Stimulated activated effector memory CD8-positive, alpha-beta T cell treated with anti-CD3 and anti-CD28 coated beads, Interleukin-12 subunit alpha, Interleukin-12 subunit beta, amount 100 ng/mL, for 72 hours (primary cell): ENCODE measurements at regions not wholly inside any gene's neighbourhood (a gene's known extent, or its start where the extent isn't known, plus 50 kb on each side); places are given as distances from the start of the nearest gene placed in this dataset.
A peak's percentile ranks its signal among the peaks of the same experiment; 100 is the strongest.
"Not testable (repeated sequence)": the region's sequence is repeated elsewhere in the genome, so short reads cannot be mapped to it uniquely, and the experiment has no call there.

Experiments
- ATAC-seq: fragments of 150-1000 bp; cut with Tn5 transposase; 2 replicates; pipeline ENCODE4 v1.10.0; 2021
- DNase-seq, 2 donors: peaks; one replicate each; pipeline ENCODE4 v3.0.0; 2021 to 2022; ENCODE audit warnings: low spot score in 2 of 2
- H3K27ac Mint-ChIP-seq: one replicate; pipeline ENCODE4 v1.8.0; 2022; ENCODE audit warnings: mild to moderate bottlenecking, mixed read lengths
- H3K36me3 Mint-ChIP-seq: one replicate; pipeline ENCODE4 v1.8.0; 2022; ENCODE audit warnings: mild to moderate bottlenecking, mixed read lengths
- H3K4me1 Mint-ChIP-seq: one replicate; pipeline ENCODE4 v1.8.0; 2022; ENCODE audit warnings: mixed read lengths
- H3K4me3 Mint-ChIP-seq: one replicate; pipeline ENCODE4 v1.8.0; 2022; ENCODE audit warnings: mild to moderate bottlenecking, mixed read lengths
- H3K9me3 Mint-ChIP-seq: one replicate; pipeline ENCODE4 v1.8.0; 2022; ENCODE audit warnings: mixed read lengths

DNA sequence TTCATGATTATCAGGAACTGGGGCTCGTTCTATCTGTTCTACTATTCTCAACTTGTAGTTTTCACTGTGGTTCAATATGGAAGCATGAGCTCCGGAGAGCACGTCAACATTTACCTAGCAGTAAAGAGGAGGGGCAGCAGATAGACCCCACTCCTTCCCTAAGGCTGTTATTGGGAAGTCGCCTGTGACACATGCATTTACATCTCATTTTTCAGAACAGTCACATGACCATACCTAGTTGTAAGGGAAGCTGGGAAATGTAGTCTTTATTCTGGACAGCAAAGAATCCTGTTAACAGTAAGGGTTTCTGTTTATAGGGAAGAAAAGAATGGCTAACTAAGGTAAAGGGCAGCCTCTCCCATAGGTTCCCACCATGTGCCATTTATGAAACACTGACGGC lies 158.3 kb downstream of the ZFP64 start:
- Mint-ChIP-seq H3K36me3 (no peaks in the 10 kb centered on the region), H3K4me1 (peaks cover 22% of the 10 kb centered on the region), H3K9me3 (no peaks in the 10 kb centered on the region), H3K27ac (no peak overlapping the region), H3K4me3 (no peak overlapping the region)
- no peak for DNase-seq
- no peak for ATAC-seq

DNA sequence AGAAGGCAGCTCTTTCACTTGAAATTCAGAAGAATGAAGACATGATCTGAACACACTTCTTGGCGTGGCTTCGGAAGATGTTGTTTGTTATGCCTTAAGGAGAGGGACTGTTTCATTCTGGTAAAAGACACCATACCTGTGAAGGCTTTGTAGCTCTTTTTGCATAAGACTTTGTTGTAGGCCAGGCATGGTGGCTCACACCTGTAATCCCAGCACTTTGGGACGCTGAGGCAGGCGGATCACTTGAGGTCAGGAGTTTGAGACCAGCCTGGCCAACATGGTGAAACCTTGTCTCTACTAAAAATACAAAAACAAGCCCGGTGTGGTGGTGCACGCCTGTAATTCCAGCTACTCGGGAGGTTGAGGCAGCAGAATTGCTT lies 159.3 kb downstream of the ZFP64 start:
- DNase-seq, H3K9me3 Mint-ChIP-seq, H3K36me3 Mint-ChIP-seq, ATAC-seq: not testable (repeated sequence)
- Mint-ChIP-seq H3K27ac (peak overlapping the region; percentile 89), H3K4me1 (peaks cover 22% of the 10 kb centered on the region), H3K4me3 (peak overlapping the region; percentile 45)

DNA sequence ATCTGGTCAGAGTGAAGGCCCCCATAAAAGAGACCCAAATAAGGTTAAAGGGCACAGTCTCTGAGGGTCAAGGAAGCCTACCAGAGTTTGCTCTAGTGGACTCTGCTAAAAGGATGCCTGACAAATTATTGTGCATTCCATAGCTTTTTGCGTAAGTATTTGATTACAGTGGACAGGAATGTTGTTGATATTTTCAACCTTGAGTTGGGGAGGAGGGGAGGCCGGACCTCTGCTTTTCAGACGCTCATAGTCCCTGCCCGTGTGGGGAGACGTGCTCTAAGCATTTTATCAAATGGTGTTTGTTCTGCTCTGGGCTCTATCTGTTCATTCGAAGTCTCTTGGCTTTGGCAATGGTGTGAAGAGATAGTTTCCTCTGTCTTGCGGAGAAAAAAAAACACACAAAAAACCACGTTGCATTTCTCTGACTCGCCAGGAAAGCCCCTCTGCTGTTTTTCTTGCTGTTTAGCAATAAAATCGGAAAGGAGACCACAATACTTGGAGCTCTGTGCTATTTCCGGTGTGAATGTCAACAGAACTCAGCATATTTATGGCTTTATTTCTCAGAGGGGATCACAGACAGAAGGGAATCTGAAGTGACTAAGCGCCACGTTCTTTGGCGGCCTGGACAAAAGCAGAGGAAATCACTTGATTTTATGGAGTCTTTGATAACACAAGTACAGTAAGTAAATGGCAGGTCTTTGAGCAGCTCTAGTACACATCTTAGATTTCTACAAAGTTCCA lies 159.8 kb downstream of the ZFP64 start:
- Mint-ChIP-seq H3K9me3 (no peaks in the 10 kb centered on the region), H3K36me3 (no peaks in the 10 kb centered on the region), H3K4me1 (peaks cover 22% of the 10 kb centered on the region), H3K27ac (peak overlapping the region; percentile 89), H3K4me3 (peak overlapping the region; percentile 45)
- ATAC-seq (peak; percentile 91), DNase-seq (peak; percentile 14 to 67)

DNA sequence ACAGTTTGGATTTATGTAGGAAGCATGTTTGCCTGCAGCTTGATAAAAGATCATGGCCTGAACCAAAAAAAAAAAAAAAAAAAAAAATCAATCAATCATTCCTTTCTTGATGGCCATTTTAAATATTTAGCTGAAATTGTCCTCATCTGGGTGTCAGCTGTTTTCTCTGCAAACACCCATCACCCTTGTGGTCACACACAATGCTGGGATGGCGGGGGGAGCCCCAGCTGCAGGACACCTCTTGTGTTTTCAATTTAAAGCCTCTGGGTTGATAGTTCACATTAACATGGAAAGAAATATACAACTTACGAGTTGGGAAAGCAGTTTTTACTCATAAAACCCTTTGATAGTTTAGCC lies 160.4 kb downstream of the ZFP64 start:
- DNase-seq, result no peak
- no peak for ATAC-seq
- Mint-ChIP-seq H3K9me3 (no peaks in the 10 kb centered on the region), H3K4me1 (peaks cover 22% of the 10 kb centered on the region), H3K36me3 (no peaks in the 10 kb centered on the region), H3K27ac (peak overlapping the region; percentile 89), H3K4me3 (peak overlapping the region; percentile 45)

DNA sequence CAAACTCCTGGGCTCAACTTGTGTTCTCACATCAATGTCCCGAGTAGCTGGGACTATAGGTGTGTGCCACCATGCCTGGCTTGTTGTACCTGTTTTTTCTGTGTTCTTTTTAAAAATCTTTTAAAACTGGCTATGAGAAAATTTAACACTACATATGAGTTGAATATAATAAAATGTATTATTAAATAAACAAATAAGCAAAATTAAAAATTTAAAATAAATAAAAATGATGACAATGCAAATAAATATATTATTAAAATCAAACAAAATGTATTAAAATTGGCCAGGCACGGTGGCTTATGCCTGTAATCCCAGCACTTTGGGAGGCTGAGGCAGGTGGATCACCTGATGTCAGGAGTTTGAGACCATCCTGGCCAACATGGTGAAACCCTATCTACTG lies 162.4 kb downstream of the ZFP64 start:
- DNase-seq, ATAC-seq, H3K4me3 Mint-ChIP-seq, H3K36me3 Mint-ChIP-seq, H3K27ac Mint-ChIP-seq, H3K9me3 Mint-ChIP-seq: not testable (repeated sequence)
- H3K4me1 Mint-ChIP-seq, result peaks cover 22% of the 10 kb centered on the region

DNA sequence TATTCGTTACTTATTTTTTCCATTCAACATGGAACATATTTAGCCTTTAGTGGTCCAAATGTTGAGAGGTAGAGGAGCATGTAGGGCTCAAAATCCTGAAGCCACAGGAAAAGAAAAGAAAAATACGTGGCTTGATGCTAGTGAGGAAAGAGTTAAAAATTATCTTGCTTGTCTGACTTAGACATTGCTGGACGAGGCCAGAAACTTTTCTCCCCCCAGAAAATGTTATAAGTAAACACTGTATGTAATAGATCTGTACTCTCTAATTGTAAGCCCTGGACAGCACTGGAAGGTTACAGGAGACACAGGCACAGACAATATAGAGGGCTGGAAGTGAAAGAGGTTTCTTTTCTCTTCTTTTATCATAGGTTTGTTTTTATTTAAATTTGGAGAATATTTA lies 165.6 kb downstream of the ZFP64 start:
- DNase-seq (no peak), ATAC-seq (no peak)
- Mint-ChIP-seq H3K4me3 (no peak overlapping the region), H3K36me3 (no peaks in the 10 kb centered on the region), H3K27ac (no peak overlapping the region), H3K4me1 (peaks cover 7% of the 10 kb centered on the region), H3K9me3 (no peaks in the 10 kb centered on the region)

DNA sequence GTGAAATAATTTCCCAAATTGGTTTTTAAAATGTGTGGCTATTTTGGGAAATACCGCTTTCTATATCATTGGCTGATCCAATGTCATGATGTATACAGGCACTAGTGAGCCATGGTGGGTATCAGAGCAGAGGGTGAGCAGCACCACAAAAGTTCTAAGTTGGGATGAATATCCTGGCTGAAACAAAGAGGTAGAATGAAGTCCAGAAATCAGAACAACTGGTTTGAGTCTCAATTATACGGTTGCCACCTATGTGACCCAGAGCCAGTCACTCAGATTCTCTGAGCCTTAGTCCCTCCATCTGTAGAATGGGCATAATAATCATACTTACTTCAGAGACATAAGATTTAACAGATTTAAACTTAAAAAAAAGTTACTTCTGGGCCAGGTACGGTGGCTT lies 172.3 kb downstream of the ZFP64 start:
- DNase-seq (no peak), ATAC-seq (no peak)
- Mint-ChIP-seq H3K27ac (no peak overlapping the region), H3K4me1 (no peaks in the 10 kb centered on the region), H3K4me3 (no peak overlapping the region), H3K9me3 (no peaks in the 10 kb centered on the region), H3K36me3 (no peaks in the 10 kb centered on the region)

DNA sequence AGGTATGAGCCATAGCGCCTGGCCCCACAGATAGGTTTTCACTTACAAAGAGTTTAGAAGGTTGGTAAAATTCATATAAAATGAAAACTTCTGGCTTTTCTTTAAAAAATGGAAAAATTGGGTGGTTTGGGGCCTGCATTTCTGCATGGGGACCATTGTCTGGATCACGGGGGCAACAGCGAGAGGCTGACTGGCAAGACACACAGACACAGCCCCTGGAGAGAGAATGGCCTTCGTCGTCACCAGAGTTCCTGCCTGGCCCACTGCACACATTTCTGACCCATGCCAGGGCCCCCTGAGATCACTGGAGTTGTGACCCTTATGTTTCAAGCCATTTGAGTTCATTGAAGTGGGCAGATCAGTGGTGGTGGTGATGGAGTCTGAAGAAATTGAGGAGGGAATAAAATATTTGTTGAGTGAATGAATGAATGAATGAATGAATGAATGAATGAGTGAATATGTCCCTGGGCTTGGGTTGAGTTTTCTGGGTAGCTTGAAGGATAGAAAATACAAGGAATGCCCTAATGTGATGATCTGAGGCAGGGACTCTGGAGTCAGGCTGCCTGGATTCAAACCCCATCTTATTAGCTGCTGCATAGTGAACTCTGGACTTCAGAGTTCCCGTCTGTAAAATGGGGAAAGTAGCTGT lies 173.8 kb downstream of the ZFP64 start:
- Mint-ChIP-seq H3K9me3 (no peaks in the 10 kb centered on the region), H3K4me1 (no peaks in the 10 kb centered on the region), H3K4me3 (no peak overlapping the region), H3K36me3 (no peaks in the 10 kb centered on the region), H3K27ac (no peak overlapping the region)
- ATAC-seq (no peak), DNase-seq (no peak)

DNA sequence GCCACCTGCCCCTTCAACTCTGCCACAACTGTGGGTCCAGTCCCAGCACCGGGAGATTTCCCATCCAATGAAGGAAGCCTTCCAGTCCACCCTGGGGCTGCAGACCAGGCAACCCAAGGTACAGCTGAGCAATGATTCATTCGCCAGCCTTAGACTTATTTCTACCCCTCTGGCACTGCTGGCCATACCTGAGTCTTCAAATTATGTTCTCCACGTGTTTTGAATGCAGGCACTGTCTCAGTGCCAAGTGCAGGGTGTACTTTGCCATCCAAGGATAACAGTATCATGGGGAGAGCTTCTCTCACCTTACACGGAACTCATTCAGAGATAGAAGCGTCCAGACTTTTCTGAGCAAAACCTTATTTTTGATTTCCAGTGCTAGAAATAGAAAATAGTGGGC lies 175.6 kb downstream of the ZFP64 start:
- ATAC-seq, result no peak
- Mint-ChIP-seq H3K4me3 (no peak overlapping the region), H3K27ac (no peak overlapping the region), H3K36me3 (no peaks in the 10 kb centered on the region), H3K4me1 (no peaks in the 10 kb centered on the region), H3K9me3 (peaks cover 5% of the 10 kb centered on the region)
- no peak for DNase-seq

DNA sequence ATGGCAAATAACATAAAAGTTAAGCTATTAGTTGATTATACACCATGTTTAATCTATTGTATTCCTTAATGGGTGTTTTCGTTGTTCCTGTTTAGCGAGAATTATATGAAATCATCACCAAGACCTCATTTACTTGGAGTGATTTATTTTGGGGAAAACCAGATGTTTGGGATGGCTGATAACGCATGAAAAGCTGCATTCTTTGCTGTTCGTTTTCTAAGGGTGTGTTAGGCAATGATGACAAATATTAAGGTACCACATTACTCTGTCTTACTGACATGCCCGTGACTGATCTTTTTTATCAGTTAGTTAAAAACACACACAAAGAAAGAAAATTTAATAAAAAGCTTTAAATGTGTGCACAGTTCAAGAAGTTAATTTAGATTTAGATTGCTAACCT lies 176.4 kb downstream of the ZFP64 start:
- ATAC-seq (no peak), DNase-seq (no peak)
- Mint-ChIP-seq H3K4me3 (no peak overlapping the region), H3K4me1 (no peaks in the 10 kb centered on the region), H3K27ac (no peak overlapping the region), H3K9me3 (peaks cover 9% of the 10 kb centered on the region), H3K36me3 (no peaks in the 10 kb centered on the region)

DNA sequence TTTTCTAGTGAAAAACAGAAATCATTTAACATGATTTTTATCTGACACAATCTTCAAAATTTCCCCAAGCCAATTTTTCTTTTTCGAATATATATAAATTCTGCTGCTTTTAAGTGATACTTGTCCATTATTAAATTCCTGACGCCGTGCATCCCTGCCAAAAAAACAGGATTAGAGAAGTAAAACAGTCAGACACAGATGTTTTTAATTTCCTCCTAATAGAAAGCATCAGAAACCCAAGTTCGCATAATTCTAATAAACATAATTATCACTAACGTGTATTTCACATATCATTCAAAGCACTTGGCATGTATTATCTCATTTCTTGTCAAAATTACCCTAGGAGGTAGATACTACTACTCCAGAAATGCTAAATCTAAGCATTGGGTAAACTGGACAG lies 179.5 kb downstream of the ZFP64 start:
- H3K9me3 Mint-ChIP-seq, result peaks cover 9% of the 10 kb centered on the region
- no peaks in the 10 kb centered on the region for H3K4me1 Mint-ChIP-seq
- H3K36me3 Mint-ChIP-seq, result no peaks in the 10 kb centered on the region
- ATAC-seq, result no peak
- no peak overlapping the region for H3K27ac Mint-ChIP-seq
- no peak for DNase-seq
- no peak overlapping the region for H3K4me3 Mint-ChIP-seq

DNA sequence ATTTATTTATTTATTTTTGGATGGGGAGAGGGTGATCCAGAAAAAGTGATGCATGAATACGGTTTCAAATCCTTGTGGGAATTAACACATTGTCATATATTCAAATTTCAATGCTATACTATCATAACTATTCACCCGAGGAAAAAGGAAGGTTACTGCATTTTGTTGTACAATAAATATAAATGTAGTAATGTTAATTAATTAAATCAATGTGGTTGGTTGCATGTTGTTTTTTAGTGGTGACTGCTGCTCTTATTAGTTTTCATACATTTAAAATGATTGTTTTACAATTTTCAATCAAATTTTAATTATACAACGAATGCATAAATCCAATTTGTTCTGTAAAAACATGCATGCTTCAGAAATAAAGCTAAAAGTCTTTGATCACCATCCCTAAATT lies 180.5 kb downstream of the ZFP64 start:
- no peak overlapping the region for H3K27ac Mint-ChIP-seq
- no peak for ATAC-seq
- no peak for DNase-seq
- H3K9me3 Mint-ChIP-seq, result peaks cover 9% of the 10 kb centered on the region
- no peak overlapping the region for H3K4me3 Mint-ChIP-seq
- no peaks in the 10 kb centered on the region for H3K4me1 Mint-ChIP-seq
- H3K36me3 Mint-ChIP-seq, result no peaks in the 10 kb centered on the region

DNA sequence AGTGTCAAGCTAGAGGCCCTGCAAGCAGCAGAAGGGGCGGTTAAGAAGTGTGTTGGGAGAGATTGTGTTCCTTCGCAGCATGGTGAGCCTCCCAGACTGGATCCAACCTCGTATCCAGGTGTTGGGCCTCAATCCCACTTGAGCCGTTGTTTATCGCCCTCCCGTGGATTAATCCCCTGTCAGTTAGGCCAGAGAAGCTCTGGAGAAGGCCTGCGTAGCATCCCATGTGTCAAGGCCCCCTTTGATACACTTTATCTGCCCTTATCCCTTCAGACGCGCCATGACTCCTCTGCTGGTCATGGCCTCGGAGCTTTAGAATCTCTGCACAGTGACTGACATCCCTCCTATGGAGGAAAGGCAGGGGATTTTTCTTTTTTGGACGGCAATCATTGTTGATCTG lies 181.0 kb downstream of the ZFP64 start:
- Mint-ChIP-seq H3K9me3 (peaks cover 9% of the 10 kb centered on the region), H3K36me3 (no peaks in the 10 kb centered on the region), H3K4me3 (no peak overlapping the region), H3K27ac (no peak overlapping the region), H3K4me1 (no peaks in the 10 kb centered on the region)
- ATAC-seq, result no peak
- no peak for DNase-seq

DNA sequence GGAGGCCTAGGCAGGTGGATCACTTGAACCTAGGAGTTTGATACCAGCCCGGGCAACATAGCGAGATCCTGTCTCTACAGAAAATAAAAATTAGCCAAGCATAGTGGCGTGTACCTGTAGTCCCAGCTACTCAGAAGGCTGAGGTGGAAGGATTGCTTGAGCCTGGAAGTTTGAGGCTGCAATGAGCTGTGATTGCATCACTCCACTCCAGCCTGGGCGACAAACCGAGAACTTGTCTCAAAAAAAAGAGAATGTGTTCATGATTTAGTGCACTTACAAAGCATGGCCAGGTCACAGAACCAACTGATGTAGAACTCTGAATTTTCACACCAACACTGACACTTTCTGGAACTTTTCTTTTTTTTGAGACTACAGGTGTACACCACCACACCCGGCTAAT lies 182.7 kb downstream of the ZFP64 start:
- no peak overlapping the region for H3K4me3 Mint-ChIP-seq
- DNase-seq (no peak), ATAC-seq (no peak)
- no peaks in the 10 kb centered on the region for H3K36me3 Mint-ChIP-seq
- no peak overlapping the region for H3K27ac Mint-ChIP-seq
- H3K9me3 Mint-ChIP-seq, result peaks cover 9% of the 10 kb centered on the region
- no peaks in the 10 kb centered on the region for H3K4me1 Mint-ChIP-seq

DNA sequence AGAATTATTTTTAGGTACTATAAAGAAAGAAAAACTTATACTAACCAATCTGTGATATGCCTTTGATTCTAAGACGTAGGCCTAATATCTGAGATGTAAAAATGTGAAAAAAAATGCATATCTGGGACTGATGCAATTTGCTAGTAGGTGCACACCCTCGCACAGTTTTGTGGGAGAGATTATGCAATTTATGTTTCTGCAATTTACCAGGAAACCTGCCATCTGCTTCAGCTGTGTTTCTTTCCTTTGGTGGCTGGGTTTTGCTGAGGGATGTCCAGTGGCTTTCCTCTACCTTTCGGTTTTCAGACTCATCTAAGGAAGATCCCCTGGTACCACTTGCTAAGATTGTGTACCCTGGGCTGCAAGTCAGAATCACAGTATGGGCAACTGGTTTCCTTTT lies 186.9 kb downstream of the ZFP64 start:
- H3K27ac Mint-ChIP-seq, result no peak overlapping the region
- no peaks in the 10 kb centered on the region for H3K36me3 Mint-ChIP-seq
- DNase-seq (no peak), ATAC-seq (no peak)
- H3K4me3 Mint-ChIP-seq, result no peak overlapping the region
- no peaks in the 10 kb centered on the region for H3K4me1 Mint-ChIP-seq
- H3K9me3 Mint-ChIP-seq, result no peaks in the 10 kb centered on the region

DNA sequence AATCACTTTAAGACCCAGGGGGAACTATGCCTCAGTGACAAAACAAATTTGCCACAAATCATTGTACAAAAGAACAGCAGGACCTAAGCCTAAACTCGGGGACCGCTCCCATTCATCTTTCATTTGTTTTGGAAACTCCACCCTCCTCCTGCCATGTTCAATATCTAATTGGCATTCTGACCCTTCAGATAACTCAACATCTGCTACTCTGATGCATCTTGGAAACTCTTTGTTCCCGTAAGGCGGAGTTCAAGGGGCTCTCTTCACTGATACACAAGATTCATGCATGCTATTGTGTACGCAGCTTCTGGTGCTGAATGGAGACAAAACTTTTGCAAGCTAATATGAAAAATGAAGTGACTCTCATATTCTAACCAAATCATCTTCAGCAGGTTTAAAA lies 187.6 kb downstream of the ZFP64 start:
- Mint-ChIP-seq H3K27ac (no peak overlapping the region), H3K36me3 (no peaks in the 10 kb centered on the region), H3K4me1 (no peaks in the 10 kb centered on the region), H3K9me3 (no peaks in the 10 kb centered on the region), H3K4me3 (no peak overlapping the region)
- no peak for ATAC-seq
- DNase-seq, result no peak
